Calu3 (cell line): ENCODE measurements at regions not wholly inside any gene's neighbourhood (a gene's known extent, or its start where the extent isn't known, plus 50 kb on each side); places are given as distances from the start of the nearest gene placed in this dataset.

ENCODE experiments used
- BruUV-seq: library from RNA; stranded (reverse); fragments of 400-500 nt; replicated peaks from 2 replicates; lab custom pipeline; 2021; lab: Mats Ljungman, UMichigan
- CTCF ChIA-PET: fragments of 300-600 bp; sonication (Branson Sonifier 250); formaldehyde crosslinking; loops from one replicate; lab custom pipeline; 2022; ENCODE audit warnings: antibody characterized with exemption; lab: Charles Lee
- DNase-seq: peaks from one replicate; pipeline ENCODE4 v3.0.0; 2022
- H3K27ac Mint-ChIP-seq: one replicate; pipeline ENCODE4 v1.8.0; 2022; ENCODE audit warnings: mixed read lengths; ENCODE audit not compliant: unreplicated experiment
- H3K27me3 Mint-ChIP-seq: one replicate; pipeline ENCODE4 v1.8.0; 2022; ENCODE audit warnings: mixed read lengths; ENCODE audit not compliant: unreplicated experiment
- H3K36me3 Mint-ChIP-seq: one replicate; pipeline ENCODE4 v1.8.0; 2022; ENCODE audit warnings: mild to moderate bottlenecking, moderate library complexity, mixed read lengths; ENCODE audit not compliant: insufficient read depth, unreplicated experiment
- H3K4me1 Mint-ChIP-seq: one replicate; pipeline ENCODE4 v1.8.0; 2022; ENCODE audit warnings: mild to moderate bottlenecking, low read depth, mixed read lengths; ENCODE audit not compliant: unreplicated experiment
- H3K4me3 Mint-ChIP-seq: one replicate; pipeline ENCODE4 v1.8.0; 2022; ENCODE audit warnings: mild to moderate bottlenecking, low read depth, moderate library complexity, mixed read lengths; ENCODE audit not compliant: unreplicated experiment
- H3K9me3 Mint-ChIP-seq: one replicate; pipeline ENCODE4 v1.8.0; 2022; ENCODE audit warnings: low read depth, mixed read lengths; ENCODE audit not compliant: unreplicated experiment
- CTCF ChIP-seq: fragments of 200-600 bp; IDR thresholded peaks from one replicate; pipeline ENCODE4 v1.8.0; 2022; ENCODE audit warnings: antibody characterized with exemption; ENCODE audit not compliant: unreplicated experiment
- intact Hi-C: fragments of 100-400 bp; cut with micrococcal nuclease; formaldehyde crosslinking; loops from one replicate; pipeline ENCODE4 v1.10.0; 2022; ENCODE audit not compliant: unreplicated experiment

GRCh38 chr13:50283017-50283416 is 267.8 kb downstream of the KCNRG start:
- H3K27ac Mint-ChIP-seq, result no peak overlapping the region
- intact Hi-C loops, result loop anchor here (10.0 kb wide), 1 partner anchor 72 kb away; no protein-coding TSS in a partner anchor
- TF ChIP-seq CTCF, result no peak
- BruUV-seq, result no TSS peak
- no peak for DNase-seq
- H3K4me3 Mint-ChIP-seq, result no peak overlapping the region
- CTCF ChIA-PET, result no interaction called here
- no peaks in the 10 kb centered on the region for H3K27me3 Mint-ChIP-seq
- H3K9me3 Mint-ChIP-seq, result peaks cover 3% of the 10 kb centered on the region
- H3K36me3 Mint-ChIP-seq, result no peaks in the 10 kb centered on the region
- no peaks in the 10 kb centered on the region for H3K4me1 Mint-ChIP-seq

DNA sequence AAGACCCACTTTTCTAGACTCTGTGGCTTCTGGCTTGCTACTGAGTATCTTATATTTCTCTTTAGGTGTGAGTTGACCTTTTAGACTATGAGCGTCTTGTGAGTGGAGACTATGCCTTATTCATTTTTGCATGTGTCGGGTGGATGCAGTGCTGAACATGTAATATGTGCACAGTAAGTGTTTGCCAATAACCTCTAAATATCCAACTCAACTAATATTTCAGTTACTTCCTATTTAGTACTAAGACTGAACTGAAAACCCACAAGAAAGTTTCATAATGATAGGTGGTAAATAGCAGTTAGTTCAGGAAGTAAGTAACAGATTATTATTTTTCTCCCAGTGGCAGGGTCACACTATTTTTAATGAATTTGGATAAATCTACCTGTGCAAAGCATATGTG is 269.3 kb downstream of the KCNRG start:
- Mint-ChIP-seq H3K4me1 (no peaks in the 10 kb centered on the region), H3K27ac (no peak overlapping the region), H3K36me3 (no peaks in the 10 kb centered on the region), H3K27me3 (no peaks in the 10 kb centered on the region), H3K9me3 (peaks cover 3% of the 10 kb centered on the region), H3K4me3 (no peak overlapping the region)
- no peak for TF ChIP-seq CTCF
- no peak for DNase-seq
- intact Hi-C loops, result loop anchor here (10.0 kb wide), 1 partner anchor 70 kb away; no protein-coding TSS in a partner anchor
- CTCF ChIA-PET, result no interaction called here
- no TSS peak for BruUV-seq

DNA sequence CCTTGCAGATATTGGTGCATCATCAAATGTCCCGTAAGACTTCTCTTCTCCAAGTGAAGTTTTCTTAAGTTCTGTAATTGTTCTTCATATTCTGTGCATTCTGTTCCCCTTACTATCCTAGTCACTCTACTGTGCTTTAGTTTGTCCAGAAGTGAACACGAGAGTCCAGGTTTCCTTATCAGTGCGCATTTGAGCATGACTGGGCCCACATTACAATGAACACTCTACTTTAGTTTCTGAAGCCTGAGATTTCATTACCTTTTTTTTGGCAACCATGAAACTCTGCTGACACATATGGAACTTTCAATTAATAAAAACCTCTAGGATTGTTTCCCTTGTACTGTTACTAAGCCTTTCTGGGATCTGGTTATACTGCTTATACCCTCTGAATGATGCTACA is 270.0 kb downstream of the KCNRG start:
- intact Hi-C loops, result loop anchor here (10.0 kb wide), 1 partner anchor 70 kb away; no protein-coding TSS in a partner anchor
- no peak overlapping the region for H3K27ac Mint-ChIP-seq
- H3K9me3 Mint-ChIP-seq, result peaks cover 3% of the 10 kb centered on the region
- H3K36me3 Mint-ChIP-seq, result no peaks in the 10 kb centered on the region
- no peaks in the 10 kb centered on the region for H3K27me3 Mint-ChIP-seq
- TF ChIP-seq CTCF, result no peak
- H3K4me3 Mint-ChIP-seq, result no peak overlapping the region
- H3K4me1 Mint-ChIP-seq, result no peaks in the 10 kb centered on the region
- BruUV-seq, result no TSS peak
- CTCF ChIA-PET, result no interaction called here
- no peak for DNase-seq

GRCh38 chr13:50286324-50286723 is 271.1 kb downstream of the KCNRG start:
- no peak for DNase-seq
- no peaks in the 10 kb centered on the region for H3K36me3 Mint-ChIP-seq
- no peak overlapping the region for H3K27ac Mint-ChIP-seq
- H3K27me3 Mint-ChIP-seq, result no peaks in the 10 kb centered on the region
- TF ChIP-seq CTCF, result no peak
- H3K4me3 Mint-ChIP-seq, result no peak overlapping the region
- intact Hi-C loops, result loop anchor here (10.0 kb wide), 1 partner anchor 68 kb away; no protein-coding TSS in a partner anchor
- peaks cover 3% of the 10 kb centered on the region for H3K9me3 Mint-ChIP-seq
- H3K4me1 Mint-ChIP-seq, result no peaks in the 10 kb centered on the region
- no TSS peak for BruUV-seq
- CTCF ChIA-PET, result no interaction called here
